ENCODE measurements at regions not wholly inside any gene's neighbourhood (a gene's known extent, or its start where the extent isn't known, plus 50 kb on each side); places are given as distances from the start of the nearest gene placed in this dataset.

- Histone ChIP-seq H4K20me1 (ENCODE audit: insufficient read depth) (no peaks in the 10 kb centered on the region), H2AFZ (ENCODE audit: low read depth, low read length) (no peak overlapping the region), H3F3A (ENCODE audit: insufficient read depth, low read length, poor library complexity, severe bottlenecking) (no peaks in the 10 kb centered on the region), H3K27me3 (ENCODE audit: insufficient read depth, low read depth, low read length) (no peaks in the 10 kb centered on the region), H3K36me3 (ENCODE audit: insufficient read depth, low read length) (no peaks in the 10 kb centered on the region), H3K79me2 (replicated peaks; ENCODE audit: insufficient read depth, low read length) (no peaks in the 10 kb centered on the region), H3K9ac (ENCODE audit: low read length) (no peak overlapping the region), H3K4me2 (ENCODE audit: low read length) (no peak overlapping the region), H3K9me2 (ENCODE audit: insufficient read depth, low read length) (no peaks in the 10 kb centered on the region), H3K27ac (ENCODE audit: low read length) (no peak overlapping the region), H3K9me3 (ENCODE audit: low read length) (no peaks in the 10 kb centered on the region), H3K4me3 (ENCODE audit: low read length) (no peak overlapping the region)
- TF ChIP-seq SMC3 (conservative IDR thresholded peaks at IDR 0.05; ENCODE audit: poor library complexity) = no peak
- TF ChIP-seq EP300 (conservative IDR thresholded peaks at IDR 0.05; ENCODE audit: poor library complexity, severe bottlenecking) = no peak
- no peak for TF ChIP-seq POLR2AphosphoS5 (IDR thresholded peaks at IDR 0.05)
- TF ChIP-seq CTCF (IDR thresholded peaks at IDR 0.05; ENCODE audit: poor library complexity, severe bottlenecking) = no peak
- no peak for TF ChIP-seq EZH2 (IDR thresholded peaks at IDR 0.05; ENCODE audit: borderline replicate concordance, insufficient read depth, low read length, poor library complexity, severe bottlenecking)
- no peak for TF ChIP-seq RAD21 (conservative IDR thresholded peaks at IDR 0.05)
- TF ChIP-seq MXI1 (conservative IDR thresholded peaks at IDR 0.05; ENCODE audit: poor library complexity, severe bottlenecking) = no peak
- no peak for TF ChIP-seq TAF1 (IDR thresholded peaks at IDR 0.05; ENCODE audit: low read depth)
Measured at GRCh38 chr4:11537846-11538245, 109.2 kb upstream of the HS3ST1 start.

- Histone ChIP-seq H3K27me3 (ENCODE audit: insufficient read depth, low read depth, low read length) (no peaks in the 10 kb centered on the region), H3K27ac (ENCODE audit: low read length) (no peak overlapping the region), H3K9me3 (ENCODE audit: low read length) (no peaks in the 10 kb centered on the region), H3K36me3 (ENCODE audit: insufficient read depth, low read length) (no peaks in the 10 kb centered on the region), H2AFZ (ENCODE audit: low read depth, low read length) (no peak overlapping the region), H3K9ac (ENCODE audit: low read length) (no peak overlapping the region), H4K20me1 (ENCODE audit: insufficient read depth) (no peaks in the 10 kb centered on the region), H3K4me2 (ENCODE audit: low read length) (no peak overlapping the region), H3F3A (ENCODE audit: insufficient read depth, low read length, poor library complexity, severe bottlenecking) (no peaks in the 10 kb centered on the region), H3K79me2 (replicated peaks; ENCODE audit: insufficient read depth, low read length) (no peaks in the 10 kb centered on the region), H3K9me2 (ENCODE audit: insufficient read depth, low read length) (no peaks in the 10 kb centered on the region), H3K4me3 (ENCODE audit: low read length) (no peak overlapping the region)
- TF ChIP-seq RAD21 (conservative IDR thresholded peaks at IDR 0.05) (no peak), POLR2AphosphoS5 (IDR thresholded peaks at IDR 0.05) (no peak), CTCF (IDR thresholded peaks at IDR 0.05; ENCODE audit: poor library complexity, severe bottlenecking) (no peak), SMC3 (conservative IDR thresholded peaks at IDR 0.05; ENCODE audit: poor library complexity) (no peak), EP300 (conservative IDR thresholded peaks at IDR 0.05; ENCODE audit: poor library complexity, severe bottlenecking) (no peak), TAF1 (IDR thresholded peaks at IDR 0.05; ENCODE audit: low read depth) (no peak), MXI1 (conservative IDR thresholded peaks at IDR 0.05; ENCODE audit: poor library complexity, severe bottlenecking) (no peak), REST (IDR thresholded peaks at IDR 0.05; ENCODE audit: borderline replicate concordance) (no peak), EZH2 (IDR thresholded peaks at IDR 0.05; ENCODE audit: borderline replicate concordance, insufficient read depth, low read length, poor library complexity, severe bottlenecking) (no peak)
Measured at GRCh38 chr4:11535333-11535732, 106.6 kb upstream of the HS3ST1 start.
